Panc1 (cell line): ENCODE measurements at regions not wholly inside any gene's neighbourhood (a gene's known extent, or its start where the extent isn't known, plus 50 kb on each side); places are given as distances from the start of the nearest gene placed in this dataset.

ENCODE experiments used
- ATAC-seq: fragments of 200-7000 bp; cut with Tn5 transposase; 2 replicates; pipeline ENCODE4 v1.9.1; 2020; ENCODE audit warnings: mild to moderate bottlenecking, moderate library complexity
- BruUV-seq: library from RNA; stranded (reverse); fragments of 400-500 nt; replicated peaks from 2 replicates; lab custom pipeline; 2021; lab: Mats Ljungman, UMichigan
- CTCF ChIA-PET: fragments of 300-600 bp; sonication (Branson Sonifier 250); formaldehyde crosslinking; loops from one replicate; lab custom pipeline; 2022; ENCODE audit warnings: antibody characterized with exemption; lab: Charles Lee
- POLR2A ChIA-PET: fragments of 300-600 bp; sonication (Branson Sonifier 250); formaldehyde crosslinking; loops from one replicate; lab custom pipeline; 2022; ENCODE audit warnings: antibody characterized with exemption; lab: Charles Lee
- DNase-seq: peaks from one replicate; pipeline ENCODE4 v3.0.0-alpha.2; 2010; ENCODE audit warnings: low read depth, low spot score
- H3K27ac ChIP-seq: 2 replicates; pipeline ENCODE4 v1.5.1; 2011; ENCODE audit warnings: mild to moderate bottlenecking, low read length, inconsistent platforms
- H3K27me3 ChIP-seq: fragments of 200-500 bp; sonication (Bioruptor generic); 2 replicates; pipeline ENCODE4 v1.6.0; 2014; ENCODE audit warnings: low read length, inconsistent platforms; ENCODE audit not compliant: control insufficient read depth, insufficient read depth
- H3K36me3 ChIP-seq: fragments of 200-500 bp; sonication (Bioruptor generic); 2 replicates; pipeline ENCODE4 v1.5.1; 2014; ENCODE audit warnings: inconsistent platforms, mild to moderate bottlenecking, low read length, moderate library complexity; ENCODE audit not compliant: control insufficient read depth, insufficient read depth
- H3K4me1 ChIP-seq: 2 replicates; pipeline ENCODE4 v1.5.1; 2011; ENCODE audit warnings: inconsistent platforms, mild to moderate bottlenecking, low read length, moderate library complexity; ENCODE audit not compliant: control insufficient read depth, insufficient read depth
- H3K4me3 ChIP-seq, 2 experiments: 2 replicates each; pipeline ENCODE4 v1.5.1; 2011 to 2012; ENCODE audit warnings: low read depth in 2 of 2, low read length in 2 of 2, mild to moderate bottlenecking in 2 of 2, inconsistent platforms in 1 of 2, moderate library complexity in 1 of 2
- H3K9me3 ChIP-seq: fragments of 200-500 bp; sonication (Bioruptor generic); 2 replicates; pipeline ENCODE4 v1.5.1; 2014; ENCODE audit warnings: low read depth, mild to moderate bottlenecking, inconsistent platforms, low read length, moderate library complexity; ENCODE audit not compliant: control insufficient read depth, insufficient read depth
- POLR2AphosphoS5 ChIP-seq: IDR thresholded peaks from 2 replicates; pipeline ENCODE4 v1.6.1; 2012; ENCODE audit warnings: mild to moderate bottlenecking, low read depth, low read length, moderate library complexity
- SIN3A ChIP-seq: IDR thresholded peaks from 2 replicates; pipeline ENCODE4 v1.6.1; 2012; ENCODE audit warnings: low read depth, mild to moderate bottlenecking, low read length, moderate library complexity, borderline replicate concordance; ENCODE audit not compliant: insufficient read depth
- TCF7L2 ChIP-seq: IDR thresholded peaks from 2 replicates; pipeline ENCODE4 v1.6.1; 2011; ENCODE audit warnings: mild to moderate bottlenecking, low read depth, low read length, inconsistent platforms
- in situ Hi-C: cut with HindIII; loops from 2 replicates; pipeline ENCODE4 v1.10.0; 2016; ENCODE audit warnings: low sequenced_read_pairs, low pct_unique_long_range_greater_than_20kb
- intact Hi-C: fragments of 100-400 bp; cut with micrococcal nuclease; formaldehyde crosslinking; loops from one replicate; pipeline ENCODE4 v1.10.0; 2022; ENCODE audit not compliant: unreplicated experiment
- TF ChIP-seq, protein P1 (sequence below), 2 experiments: IDR thresholded peaks; 2 replicates each; pipeline ENCODE4 v1.6.1; 2011 to 2012; ENCODE audit warnings: low read depth in 2 of 2, control low read depth in 1 of 2, low read length in 1 of 2, mild to moderate bottlenecking in 1 of 2, moderate library complexity in 1 of 2; ENCODE audit not compliant: insufficient read depth in 1 of 2
- TF ChIP-seq, protein P2 (sequence below): fragments of 450-650 bp; IDR thresholded peaks from 2 replicates; pipeline ENCODE4 v1.5.1; 2017; ENCODE audit warnings: mild to moderate bottlenecking

DNA sequence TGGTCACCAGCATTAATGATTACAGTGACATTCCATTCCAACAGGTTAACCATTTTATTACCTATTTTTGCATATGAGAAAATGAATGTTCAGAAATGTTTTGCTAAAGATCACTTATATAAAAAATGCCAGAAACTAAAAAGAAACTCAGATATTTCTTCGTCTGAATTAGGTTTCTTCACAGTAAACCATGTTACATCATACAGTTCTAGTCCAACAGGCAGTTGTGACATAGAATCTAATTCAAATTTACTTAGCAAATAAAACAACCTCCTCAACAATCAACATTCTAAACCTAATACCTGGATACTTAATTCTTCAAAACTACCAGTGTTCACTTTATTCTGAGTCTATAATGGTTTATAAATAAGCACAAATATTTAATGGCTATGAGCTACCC lies 416.3 kb upstream of the LRRTM4 start:
- no peaks in the 10 kb centered on the region for H3K4me1 ChIP-seq
- no peak overlapping the region for H3K27ac ChIP-seq
- CTCF ChIA-PET, result no interaction called here
- intact Hi-C loops (no loop called here), in situ Hi-C loops (no loop called here)
- H3K36me3 ChIP-seq, result no peaks in the 10 kb centered on the region
- POLR2A ChIA-PET, result no interaction called here
- no peak overlapping the region for H3K4me3 ChIP-seq
- H3K9me3 ChIP-seq, result no peaks in the 10 kb centered on the region
- no peak for DNase-seq
- TF ChIP-seq, protein P1, sequence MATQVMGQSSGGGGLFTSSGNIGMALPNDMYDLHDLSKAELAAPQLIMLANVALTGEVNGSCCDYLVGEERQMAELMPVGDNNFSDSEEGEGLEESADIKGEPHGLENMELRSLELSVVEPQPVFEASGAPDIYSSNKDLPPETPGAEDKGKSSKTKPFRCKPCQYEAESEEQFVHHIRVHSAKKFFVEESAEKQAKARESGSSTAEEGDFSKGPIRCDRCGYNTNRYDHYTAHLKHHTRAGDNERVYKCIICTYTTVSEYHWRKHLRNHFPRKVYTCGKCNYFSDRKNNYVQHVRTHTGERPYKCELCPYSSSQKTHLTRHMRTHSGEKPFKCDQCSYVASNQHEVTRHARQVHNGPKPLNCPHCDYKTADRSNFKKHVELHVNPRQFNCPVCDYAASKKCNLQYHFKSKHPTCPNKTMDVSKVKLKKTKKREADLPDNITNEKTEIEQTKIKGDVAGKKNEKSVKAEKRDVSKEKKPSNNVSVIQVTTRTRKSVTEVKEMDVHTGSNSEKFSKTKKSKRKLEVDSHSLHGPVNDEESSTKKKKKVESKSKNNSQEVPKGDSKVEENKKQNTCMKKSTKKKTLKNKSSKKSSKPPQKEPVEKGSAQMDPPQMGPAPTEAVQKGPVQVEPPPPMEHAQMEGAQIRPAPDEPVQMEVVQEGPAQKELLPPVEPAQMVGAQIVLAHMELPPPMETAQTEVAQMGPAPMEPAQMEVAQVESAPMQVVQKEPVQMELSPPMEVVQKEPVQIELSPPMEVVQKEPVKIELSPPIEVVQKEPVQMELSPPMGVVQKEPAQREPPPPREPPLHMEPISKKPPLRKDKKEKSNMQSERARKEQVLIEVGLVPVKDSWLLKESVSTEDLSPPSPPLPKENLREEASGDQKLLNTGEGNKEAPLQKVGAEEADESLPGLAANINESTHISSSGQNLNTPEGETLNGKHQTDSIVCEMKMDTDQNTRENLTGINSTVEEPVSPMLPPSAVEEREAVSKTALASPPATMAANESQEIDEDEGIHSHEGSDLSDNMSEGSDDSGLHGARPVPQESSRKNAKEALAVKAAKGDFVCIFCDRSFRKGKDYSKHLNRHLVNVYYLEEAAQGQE (IDR thresholded peaks at IDR 0.05; ENCODE audit: insufficient read depth in 1 of 2, low read depth in 2 of 2, low read length in 1 of 2), result no peak
- no peak for TF ChIP-seq POLR2AphosphoS5
- TF ChIP-seq SIN3A, result no peak
- TF ChIP-seq, protein P2, sequence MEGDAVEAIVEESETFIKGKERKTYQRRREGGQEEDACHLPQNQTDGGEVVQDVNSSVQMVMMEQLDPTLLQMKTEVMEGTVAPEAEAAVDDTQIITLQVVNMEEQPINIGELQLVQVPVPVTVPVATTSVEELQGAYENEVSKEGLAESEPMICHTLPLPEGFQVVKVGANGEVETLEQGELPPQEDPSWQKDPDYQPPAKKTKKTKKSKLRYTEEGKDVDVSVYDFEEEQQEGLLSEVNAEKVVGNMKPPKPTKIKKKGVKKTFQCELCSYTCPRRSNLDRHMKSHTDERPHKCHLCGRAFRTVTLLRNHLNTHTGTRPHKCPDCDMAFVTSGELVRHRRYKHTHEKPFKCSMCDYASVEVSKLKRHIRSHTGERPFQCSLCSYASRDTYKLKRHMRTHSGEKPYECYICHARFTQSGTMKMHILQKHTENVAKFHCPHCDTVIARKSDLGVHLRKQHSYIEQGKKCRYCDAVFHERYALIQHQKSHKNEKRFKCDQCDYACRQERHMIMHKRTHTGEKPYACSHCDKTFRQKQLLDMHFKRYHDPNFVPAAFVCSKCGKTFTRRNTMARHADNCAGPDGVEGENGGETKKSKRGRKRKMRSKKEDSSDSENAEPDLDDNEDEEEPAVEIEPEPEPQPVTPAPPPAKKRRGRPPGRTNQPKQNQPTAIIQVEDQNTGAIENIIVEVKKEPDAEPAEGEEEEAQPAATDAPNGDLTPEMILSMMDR, result no peak
- TF ChIP-seq TCF7L2, result no peak
- ATAC-seq, result no peak
- no TSS peak for BruUV-seq
- no peaks in the 10 kb centered on the region for H3K27me3 ChIP-seq

DNA sequence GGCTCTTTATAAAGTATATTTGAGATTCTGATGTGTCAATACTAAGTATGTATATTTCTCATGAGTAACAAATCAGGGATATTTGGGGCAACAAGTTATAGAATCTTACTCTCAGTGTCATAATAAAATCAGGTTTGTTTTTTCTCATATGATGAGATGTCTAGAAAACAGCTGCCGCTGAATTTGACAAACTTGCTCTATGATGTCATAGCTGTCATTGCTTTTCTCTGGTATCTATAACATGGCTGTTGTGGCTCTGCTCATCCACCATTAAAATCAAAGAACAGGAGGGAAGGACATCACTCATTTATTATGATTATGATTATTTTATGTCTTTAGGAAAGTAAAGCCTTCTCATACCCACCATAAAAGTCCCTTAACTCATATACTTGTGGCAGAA lies 417.2 kb upstream of the LRRTM4 start:
- BruUV-seq, result no TSS peak
- H3K27me3 ChIP-seq, result no peaks in the 10 kb centered on the region
- in situ Hi-C loops (no loop called here), intact Hi-C loops (no loop called here)
- H3K36me3 ChIP-seq, result no peaks in the 10 kb centered on the region
- H3K27ac ChIP-seq, result no peak overlapping the region
- H3K4me3 ChIP-seq, result no peak overlapping the region
- TF ChIP-seq TCF7L2, result no peak
- TF ChIP-seq, protein P1 (IDR thresholded peaks at IDR 0.05; ENCODE audit: insufficient read depth in 1 of 2, low read depth in 2 of 2, low read length in 1 of 2), result no peak
- TF ChIP-seq SIN3A, result no peak
- TF ChIP-seq, protein P2, result no peak
- no peak for TF ChIP-seq POLR2AphosphoS5
- no peaks in the 10 kb centered on the region for H3K9me3 ChIP-seq
- ATAC-seq (no peak), DNase-seq (no peak)
- ChIA-PET CTCF (no interaction called here), POLR2A (no interaction called here)
- H3K4me1 ChIP-seq, result no peaks in the 10 kb centered on the region
